GM19023 (cell line): ENCODE measurements at regions not wholly inside any gene's neighbourhood (a gene's known extent, or its start where the extent isn't known, plus 50 kb on each side); places are given as distances from the start of the nearest gene placed in this dataset.

Experiments used
- ATAC-seq: cut with Tn5 transposase; IDR thresholded peaks from one replicate; pipeline ENCODE4 v1.9.1; 2021; ENCODE audit warnings: mild to moderate bottlenecking, moderate library complexity; ENCODE audit not compliant: unreplicated experiment

DNA sequence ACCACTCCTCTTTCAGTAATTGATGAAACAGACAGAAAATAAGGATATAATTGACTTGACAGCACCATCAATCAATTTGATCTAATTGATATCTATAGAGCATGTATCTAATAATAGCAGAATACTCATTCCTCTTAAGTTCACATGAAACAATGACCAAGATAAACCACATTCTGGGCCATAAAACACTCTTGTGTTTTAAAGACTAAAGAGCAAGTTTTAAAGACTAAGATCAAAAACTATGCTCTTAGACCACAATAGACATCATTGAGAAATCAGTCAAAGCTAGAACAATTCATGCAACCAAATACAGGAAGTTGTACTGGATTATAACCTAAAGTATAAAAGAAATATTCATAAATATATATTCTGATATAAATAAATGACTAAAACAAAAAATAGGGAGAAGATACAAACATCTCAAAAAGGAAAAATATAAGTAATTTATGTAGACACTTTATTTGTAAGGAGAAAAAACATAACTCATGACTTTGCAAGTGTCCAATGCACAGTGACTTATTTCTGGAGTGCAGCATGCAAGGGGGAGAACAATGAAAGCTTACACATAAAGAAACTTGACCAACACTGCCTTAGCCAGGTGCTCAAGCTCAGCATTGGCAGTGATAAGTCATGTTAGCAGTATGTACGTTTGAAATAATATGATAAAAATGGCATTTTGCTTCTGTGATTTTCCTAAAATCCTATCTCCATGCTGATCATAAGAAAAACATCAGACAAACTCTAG, 312.7 kb upstream of the IGFBP3 start:
- ATAC-seq = peak; percentile 85

DNA sequence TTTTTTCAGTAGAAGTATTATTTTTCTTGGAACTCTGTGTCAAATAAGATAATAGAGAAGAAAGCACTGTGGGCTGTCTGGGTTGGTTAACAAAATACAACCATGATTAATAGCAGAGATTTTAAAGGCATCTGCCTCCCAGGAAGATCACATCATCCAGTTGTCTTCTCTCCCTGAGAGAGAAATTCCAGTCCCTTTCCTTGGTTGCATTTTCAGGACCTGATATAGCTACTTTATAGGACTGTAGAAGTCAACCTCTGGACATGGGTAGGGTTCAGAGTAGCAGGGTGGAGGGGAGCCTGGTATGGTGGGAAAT, 309.9 kb upstream of the IGFBP3 start:
- ATAC-seq = no peak

DNA sequence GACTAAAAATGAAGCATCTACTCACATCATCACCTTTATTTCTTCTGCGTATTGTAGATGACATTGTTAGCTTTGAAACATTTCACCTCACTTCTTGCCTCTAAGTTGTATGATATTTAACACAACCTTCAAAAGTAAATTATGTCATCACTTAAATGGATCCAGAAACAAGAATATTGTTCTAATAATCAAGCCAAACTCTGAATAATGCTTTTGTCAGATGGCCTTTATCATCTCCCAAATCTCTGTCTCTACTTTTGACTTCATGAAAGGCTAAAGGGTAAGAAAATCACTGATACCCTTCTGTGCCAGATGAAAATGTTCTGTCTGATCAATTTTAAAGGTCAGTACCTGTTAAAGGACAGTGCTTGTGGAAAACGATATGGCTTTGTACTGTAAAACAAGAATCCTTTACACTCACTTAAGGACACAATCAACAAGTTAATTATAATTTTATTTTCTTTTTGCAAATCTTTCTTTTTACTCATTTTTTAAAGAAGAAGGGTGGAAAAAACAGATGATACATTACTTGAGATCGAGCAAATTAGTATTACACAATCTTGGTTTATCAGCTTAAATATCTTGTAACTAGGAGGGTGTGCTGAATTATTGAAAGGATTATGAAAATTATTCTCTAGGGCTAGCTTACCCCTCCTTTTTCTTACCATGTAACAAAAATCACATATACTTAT, 309.4 kb upstream of the IGFBP3 start:
- ATAC-seq = no peak

DNA sequence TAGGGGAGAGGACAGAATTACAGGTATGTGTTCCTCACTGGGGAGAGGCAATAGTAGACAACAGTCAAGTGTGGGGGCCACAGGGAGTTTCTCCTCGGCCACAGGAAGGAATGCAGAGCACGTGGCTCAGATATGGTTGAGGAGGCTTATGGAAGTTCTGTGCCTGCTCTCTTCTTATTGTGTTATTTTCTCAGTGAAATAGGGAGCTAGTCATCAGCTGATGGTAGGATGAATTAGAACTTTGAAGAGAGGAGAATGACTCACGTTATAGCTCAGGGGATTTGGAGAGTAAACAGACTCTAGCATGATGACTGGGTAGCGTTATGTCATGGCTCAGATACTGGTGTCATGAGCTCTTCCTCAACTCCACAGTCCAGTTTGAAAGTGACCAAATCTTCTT, 308.3 kb upstream of the IGFBP3 start:
- ATAC-seq = no peak

DNA sequence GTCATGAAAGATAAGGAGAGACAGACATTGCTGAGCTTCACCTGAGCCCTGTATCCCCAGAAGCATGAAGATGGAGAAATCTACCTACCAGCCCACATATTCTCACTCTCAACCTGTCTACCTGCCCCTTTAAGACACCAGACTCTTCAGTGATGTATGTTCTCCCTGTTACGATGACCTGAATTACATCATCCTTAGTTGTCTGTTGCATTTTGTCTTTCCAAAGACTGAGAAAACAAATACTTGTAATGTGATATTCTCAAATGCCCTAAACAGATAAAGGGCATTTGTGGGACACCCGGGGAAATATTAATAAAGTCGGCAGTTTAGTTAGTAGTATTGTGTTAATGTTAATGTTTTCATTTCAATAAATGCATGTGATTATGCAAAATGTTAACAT, 305.8 kb upstream of the IGFBP3 start:
- ATAC-seq = no peak

DNA sequence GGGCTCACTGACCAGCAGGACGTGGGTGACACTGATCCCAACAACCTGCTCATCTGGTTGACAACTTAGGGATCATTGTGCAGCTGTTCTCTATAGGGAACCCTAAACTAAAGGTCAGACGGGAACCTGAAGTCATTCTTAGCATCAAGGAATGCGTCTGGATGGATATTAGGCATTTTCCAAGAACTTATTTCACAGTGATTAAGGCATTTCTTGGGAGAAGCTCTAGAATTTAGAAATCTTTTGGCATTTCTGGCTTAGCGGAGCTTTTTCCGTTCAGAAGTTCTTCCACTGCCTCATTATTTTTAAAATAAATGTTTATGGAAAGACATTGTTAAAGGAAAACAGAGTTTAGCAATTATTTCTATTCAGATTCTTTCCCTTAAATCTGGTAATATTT, 303.3 kb upstream of the IGFBP3 start:
- ATAC-seq = no peak

DNA sequence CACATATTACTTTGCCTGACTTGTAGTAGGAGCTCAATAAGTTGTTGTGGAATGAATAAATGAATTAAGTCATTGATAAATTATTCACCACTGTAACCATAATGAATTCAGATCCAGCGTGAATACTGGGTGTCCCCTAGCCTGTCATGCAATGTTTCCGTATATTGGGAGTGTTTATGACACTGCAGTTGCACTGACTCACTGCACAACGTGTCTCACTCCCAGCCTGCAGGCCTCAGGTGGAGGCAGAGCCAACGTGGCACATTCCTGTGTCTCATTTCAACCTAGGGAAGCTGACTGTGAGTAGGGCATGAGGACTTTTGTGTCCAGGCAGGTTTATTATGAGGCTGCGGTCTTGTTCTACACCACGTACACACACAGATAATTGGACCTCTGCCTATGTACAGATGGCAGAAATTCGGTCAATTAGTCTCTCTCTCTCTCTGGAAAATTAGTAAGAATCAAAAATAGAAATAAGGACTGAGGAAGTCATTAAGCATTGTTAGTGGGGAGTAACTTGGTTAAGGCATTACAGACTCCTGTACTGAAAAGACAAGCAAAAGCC, 299.1 kb upstream of the IGFBP3 start:
- ATAC-seq = no peak

DNA sequence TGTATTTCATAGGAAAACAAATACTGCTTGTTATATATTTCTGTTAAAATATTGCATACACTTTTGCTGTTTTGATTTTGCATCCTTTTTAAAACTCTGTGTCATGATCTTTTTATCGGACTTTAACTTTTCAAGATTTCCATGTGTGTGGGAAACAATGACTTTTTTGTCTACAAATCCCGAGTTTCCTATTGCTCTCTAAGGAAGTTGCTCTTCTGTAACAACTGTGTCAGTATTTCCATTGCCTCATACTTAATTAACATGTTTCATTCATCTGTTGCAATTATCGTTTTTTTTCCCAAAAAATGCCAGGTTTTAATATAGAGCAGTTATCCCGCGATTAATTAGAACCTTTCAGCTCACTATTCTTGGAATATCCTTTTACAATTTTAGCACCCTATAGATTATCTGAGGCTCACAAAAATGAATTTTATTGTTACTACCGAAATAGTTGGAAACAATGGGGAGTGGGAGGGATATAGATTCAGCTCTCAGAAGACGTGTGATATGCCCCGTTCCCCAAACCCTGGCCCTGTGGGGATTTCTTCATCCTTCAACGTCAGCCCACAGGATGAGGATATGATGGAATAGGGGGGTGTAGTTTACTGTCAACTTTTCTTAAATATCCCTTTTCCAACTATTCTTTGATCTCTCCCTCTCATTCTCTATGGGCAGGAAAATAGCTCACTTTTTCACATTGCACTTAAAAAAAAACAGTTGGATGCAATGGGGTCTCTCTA, 297.6 kb upstream of the IGFBP3 start:
- ATAC-seq = no peak

DNA sequence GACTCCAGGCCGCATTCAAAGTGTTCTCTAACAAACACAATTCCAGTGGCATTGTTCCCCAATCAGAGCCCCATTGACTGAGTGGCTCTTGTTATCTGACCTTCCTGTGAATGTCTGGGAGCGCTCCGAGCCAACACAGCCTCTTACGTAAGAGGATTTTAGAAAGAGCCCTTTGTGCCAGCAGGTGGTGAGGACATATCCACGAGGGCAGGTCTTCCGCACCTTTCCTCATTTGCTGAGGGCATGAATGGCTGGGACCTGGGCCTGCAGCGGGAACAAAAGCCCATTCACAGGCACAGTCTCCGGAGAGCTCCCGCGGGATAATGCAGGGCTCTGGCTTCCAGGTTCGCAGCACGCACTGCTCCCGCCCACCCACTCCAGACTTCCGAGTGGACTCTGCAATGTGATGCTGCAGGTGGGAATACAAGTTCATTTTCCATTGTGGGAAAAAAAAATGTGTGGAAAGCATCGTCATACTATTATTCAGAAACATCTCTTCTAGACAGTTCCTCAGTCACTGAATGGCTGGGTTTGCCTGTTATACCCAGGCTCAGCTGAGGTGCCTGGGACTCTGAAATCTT, 295.0 kb upstream of the IGFBP3 start:
- no peak for ATAC-seq

DNA sequence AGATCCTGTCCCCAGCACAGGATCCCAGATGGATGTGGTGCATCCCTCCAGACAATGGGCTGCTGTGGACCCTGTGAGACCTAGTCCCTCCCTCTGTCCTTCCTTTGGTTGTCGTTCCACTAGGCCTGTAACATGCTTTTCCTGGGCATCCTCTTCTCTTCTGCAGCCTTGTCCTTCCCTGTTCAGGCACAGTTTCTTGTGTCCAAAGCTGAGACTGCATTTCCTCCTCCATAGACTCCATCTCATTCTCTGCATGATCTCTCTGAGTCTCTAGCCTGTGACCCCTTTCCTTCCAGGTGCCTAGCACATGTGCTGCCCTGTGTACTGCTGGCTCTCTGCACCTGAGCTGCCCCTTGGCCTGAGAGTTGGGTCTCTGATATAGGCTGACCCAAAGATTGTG, 293.5 kb upstream of the IGFBP3 start:
- no peak for ATAC-seq

DNA sequence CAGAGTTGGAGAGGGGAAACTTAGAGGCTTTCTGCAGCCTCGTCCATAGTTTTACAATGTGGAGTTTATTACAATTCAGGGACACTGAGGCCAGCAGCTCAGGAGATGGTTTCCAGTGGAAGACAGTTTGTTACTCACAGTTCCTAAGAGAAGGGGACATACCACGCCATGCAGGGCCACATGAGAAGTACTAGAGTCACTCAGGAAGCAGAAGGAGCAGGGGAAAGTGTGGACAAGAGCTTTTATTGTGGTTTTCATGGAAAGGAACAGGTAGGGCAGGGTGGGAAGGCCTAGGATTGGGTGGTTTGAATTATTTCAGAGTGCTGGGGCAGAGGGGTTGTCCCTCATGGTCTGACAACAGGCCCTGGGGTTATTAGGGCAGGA, 292.1 kb upstream of the IGFBP3 start:
- ATAC-seq = no peak

DNA sequence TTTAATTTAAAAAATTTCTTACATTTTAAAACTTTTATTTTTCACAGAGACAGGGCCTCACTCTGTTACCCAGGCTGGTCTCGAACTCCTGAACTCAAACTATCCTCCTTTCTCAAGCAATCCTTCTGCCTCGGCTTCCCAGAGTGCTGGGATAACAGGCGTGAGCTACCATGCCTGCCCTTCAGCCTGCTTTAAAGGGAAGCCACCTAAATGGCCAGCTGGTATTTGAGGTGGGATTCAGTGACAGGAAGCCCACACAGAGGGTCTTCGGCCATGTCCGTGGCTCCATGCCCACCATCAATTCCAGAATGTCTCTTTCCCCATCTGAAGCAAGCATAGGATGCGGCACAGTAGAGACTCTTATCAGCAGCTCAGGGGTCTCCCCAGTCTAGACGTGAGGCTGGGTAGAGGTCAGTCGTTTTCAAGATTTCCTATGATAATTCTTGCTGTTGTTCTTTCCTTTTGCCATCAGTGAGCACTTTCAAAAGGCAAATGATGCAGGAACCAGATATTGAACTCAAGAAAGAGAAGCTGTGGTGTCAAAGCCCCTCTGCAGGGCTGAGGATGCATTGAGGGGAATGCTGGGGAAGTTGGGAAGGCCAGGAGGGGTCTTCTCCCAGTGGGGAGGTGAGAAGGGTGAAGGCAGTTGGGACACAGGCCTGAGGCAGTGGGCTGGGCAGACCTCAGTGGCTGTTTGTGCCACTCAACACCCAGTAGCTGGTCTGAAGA, 291.5 kb upstream of the IGFBP3 start:
- ATAC-seq = no peak

DNA sequence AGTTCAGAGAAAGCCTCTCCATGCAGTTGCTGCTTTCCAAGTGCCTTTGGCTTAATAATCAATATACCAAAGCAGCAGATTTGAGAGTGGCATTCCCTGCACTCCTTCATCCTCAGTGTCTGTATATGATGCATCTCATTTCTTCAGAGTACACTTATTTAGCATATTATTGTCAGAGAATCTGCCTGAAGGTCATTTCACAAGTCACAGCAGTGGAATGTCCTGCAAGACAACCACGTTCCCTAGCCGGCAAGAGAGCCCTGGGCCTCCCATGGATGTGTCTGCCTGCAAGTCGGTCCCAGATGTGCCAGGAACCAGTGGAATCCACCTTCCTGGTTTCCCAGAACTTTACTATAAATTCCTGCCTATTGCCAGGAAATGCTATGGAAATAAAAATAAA, 289.4 kb upstream of the IGFBP3 start:
- no peak for ATAC-seq

DNA sequence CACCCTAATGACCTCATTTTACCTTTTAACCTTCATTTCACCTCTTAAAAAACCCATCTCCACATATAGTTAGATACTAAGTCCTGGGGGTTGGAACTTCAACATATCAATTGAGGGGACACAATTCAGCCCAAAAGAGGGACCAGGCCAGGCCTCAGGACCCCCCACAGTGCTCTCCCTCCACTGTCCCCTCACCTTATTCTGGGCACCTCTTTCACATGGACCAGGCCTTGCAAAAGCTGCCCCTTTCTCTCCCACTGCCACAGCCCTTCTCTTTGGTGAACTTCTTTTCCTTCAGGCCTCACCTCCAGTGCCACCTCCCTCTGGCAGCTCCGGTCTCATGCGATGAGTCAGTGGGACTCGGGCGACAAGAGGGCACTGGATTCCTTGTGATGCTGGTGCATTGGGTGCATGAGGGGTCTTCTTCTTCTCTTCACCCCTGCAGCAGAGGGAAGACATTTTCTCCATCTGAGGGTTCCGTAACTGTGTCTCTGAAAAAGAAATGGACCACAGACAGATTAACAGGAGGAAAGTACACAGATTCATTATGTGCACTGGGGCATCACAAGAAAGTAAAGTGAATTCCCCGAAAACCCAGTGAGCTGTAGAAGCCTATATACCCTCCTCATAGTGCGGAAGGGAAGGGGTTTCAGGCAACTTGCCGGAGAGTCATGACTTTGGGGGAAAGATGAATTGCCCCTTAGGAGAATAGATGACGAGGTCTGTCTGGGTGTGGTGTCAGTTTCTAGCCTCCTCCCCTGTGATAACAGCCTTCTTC, 288.7 kb upstream of the IGFBP3 start:
- ATAC-seq = no peak

DNA sequence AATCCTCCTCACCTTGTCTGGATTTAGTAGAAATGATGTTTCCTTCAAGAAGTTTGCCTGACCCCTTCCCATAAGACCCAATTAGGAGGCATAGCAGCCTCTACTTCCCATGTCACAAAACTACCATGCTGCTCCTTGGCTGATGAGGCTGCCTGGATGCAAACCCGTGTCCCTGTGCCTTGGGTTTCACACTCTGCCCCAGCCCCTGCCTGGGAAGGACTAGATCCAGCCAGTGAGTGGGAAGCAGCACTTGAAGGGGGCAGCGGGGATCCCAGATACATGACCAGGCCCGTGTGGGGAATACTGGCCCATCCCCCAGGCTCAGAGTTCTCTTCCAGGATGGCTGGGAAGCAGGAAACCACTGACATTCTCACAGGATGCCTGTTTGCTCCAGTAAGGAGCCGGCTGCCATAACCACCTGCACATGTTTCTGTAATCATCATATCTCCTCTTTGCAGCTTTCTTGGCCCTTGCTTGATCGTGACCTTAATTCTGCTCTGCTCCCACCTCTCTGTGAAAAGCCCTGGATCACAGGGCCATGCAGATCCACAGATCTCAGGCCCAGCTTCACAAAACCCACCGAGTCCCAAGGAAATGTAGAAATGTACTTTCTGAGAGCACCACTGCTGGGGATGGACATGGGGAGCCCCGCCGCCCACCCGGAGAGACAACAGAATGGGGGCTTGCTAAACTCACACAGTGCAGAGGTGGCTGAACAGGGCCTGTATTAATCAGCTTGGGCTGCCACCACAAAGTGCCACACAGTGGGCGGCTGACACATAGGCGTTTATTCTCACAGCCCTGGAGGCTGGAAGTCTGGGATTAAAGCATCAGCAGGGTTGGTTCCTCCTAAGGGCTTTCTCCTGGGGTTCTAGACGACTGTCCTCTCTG, 287.8 kb upstream of the IGFBP3 start:
- ATAC-seq = no peak

DNA sequence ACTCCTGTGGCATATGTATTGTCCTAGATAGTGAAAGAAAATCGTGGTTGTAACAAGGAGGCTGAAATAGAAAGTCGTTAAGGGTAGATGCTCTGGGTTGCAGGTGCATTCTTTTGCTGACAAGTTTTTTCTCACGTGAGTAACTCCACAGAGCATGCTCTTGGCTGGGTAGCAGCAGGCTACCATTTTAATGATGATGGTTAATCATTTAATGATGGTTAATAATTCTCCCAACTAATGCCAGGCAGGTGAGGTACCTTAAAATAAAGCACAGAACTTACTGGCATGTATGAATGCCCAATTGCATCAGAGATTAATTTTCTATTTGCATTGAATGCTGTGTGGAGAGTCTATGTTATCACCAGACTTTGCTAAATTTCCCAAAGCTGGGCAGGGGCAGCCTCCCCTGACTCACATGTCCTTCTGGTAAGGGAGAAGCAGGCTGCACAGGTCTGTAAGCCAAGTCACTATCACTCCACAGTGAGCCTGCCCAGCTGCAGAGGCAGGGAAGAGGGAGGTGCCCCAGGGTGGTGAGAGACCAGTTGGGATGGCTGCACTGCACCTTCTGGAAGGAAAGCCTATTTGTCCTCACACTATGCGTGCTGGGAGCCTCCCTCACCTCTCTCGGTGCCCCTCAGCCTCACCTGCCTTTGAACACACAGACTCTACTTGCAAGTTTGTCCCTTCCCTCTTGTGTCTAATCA, 287.0 kb upstream of the IGFBP3 start:
- ATAC-seq = no peak

DNA sequence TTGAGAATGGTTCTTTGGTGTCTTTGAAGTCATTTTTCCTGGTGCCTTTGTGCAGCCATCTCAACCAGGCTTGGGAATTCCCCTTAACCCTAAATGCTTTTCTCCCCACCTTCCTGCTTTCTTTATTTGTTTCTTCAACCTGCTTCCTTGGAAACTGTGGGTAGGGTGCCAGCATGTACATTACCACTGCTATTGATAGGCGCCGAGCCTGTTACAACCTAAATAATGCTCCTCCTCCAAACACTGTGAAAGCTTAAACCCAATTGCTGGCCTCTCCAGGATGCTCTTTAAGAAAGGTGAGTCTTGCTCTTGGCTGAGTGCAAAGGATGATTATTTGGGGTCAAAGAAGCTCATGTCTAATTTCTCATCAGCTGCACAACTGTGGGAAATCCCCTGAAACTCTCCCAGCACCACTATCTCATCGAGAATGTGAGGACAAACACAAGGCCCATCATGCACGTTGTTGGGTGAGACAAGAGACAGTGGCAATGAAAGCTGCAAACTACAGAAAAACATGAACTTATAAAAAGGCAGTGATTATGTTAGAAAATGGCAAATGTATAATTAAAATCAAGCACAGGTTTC, 285.5 kb upstream of the IGFBP3 start:
- ATAC-seq = peak; percentile 49

DNA sequence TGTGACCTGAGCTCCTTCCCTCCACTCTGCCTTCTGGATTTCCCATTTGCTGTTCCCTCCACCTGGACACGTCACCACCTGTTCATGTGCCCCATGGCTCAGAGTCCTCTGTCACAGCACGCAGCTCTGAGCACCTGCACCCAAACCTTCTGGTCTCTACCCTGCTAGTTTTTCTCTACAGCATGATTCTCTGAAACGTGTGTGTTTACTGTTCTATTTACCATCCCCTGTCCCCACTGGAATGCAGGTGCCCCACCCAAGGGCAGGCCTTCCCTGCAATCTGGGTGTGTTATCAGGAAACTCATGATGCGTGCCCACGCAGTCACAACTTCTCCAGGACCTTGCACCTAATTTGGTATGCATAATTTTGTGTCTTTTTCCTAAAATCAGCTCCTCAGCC, 284.4 kb upstream of the IGFBP3 start:
- no peak for ATAC-seq
